GM12878 (cell line): ENCODE measurements at regions not wholly inside any gene's neighbourhood (a gene's known extent, or its start where the extent isn't known, plus 50 kb on each side); places are given as distances from the start of the nearest gene placed in this dataset.

Source experiments
- ATAC-seq: fragments of 200-7000 bp; cut with Tn5 transposase; 3 replicates; pipeline ENCODE4 v1.9.1; 2020; ENCODE audit warnings: mild to moderate bottlenecking, moderate library complexity
- BruUV-seq: library from RNA; stranded (reverse); fragments of 400-500 nt; replicated peaks from 2 replicates; lab custom pipeline; 2021; lab: Mats Ljungman, UMichigan
- CTCF ChIA-PET: fragments of 300-600 bp; sonication (Branson Sonifier 250); formaldehyde crosslinking; extraction: SDS; loops from one replicate; lab custom pipeline; 2021; ENCODE audit warnings: inconsistent platforms; lab: Yijun Ruan, JAX
- POLR2A ChIA-PET: fragments of 350-600 bp; formaldehyde crosslinking; extraction: SDS; loops from one replicate; lab custom pipeline; 2021; ENCODE audit warnings: inconsistent platforms; lab: Charles Lee
- RAD21 ChIA-PET: fragments of 300-600 bp; sonication (Branson Sonifier 250); formaldehyde crosslinking; loops from one replicate; lab custom pipeline; 2023; ENCODE audit warnings: antibody characterized with exemption; ENCODE audit not compliant: unreplicated experiment; lab: Charles Lee
- SMC1A ChIA-PET: fragments of 300-600 bp; sonication (Branson Sonifier 250); formaldehyde crosslinking; loops from one replicate; lab custom pipeline; 2023; ENCODE audit not compliant: unreplicated experiment, uncharacterized antibody; lab: Charles Lee
- DNase-seq: peaks from one replicate; pipeline ENCODE4 v3.0.0-alpha.2; 2011; ENCODE audit warnings: low read depth, low spot score
- FAIRE-seq: peaks from 3 replicates; lab custom pipeline; 2011; peaks lifted over from hg19 to GRCh38; lab: Jason Lieb, UNC
- H2AFZ ChIP-seq: 2 replicates; pipeline ENCODE4 v1.6.0; 2011; ENCODE audit warnings: low read depth, low read length, control low read depth; ENCODE audit not compliant: control insufficient read depth
- H3K27ac ChIP-seq: 2 replicates; pipeline ENCODE4 v1.5.1; 2011; ENCODE audit warnings: control low read depth; ENCODE audit not compliant: control insufficient read depth, insufficient read depth
- H3K27me3 ChIP-seq, 2 experiments: replicated peaks in 1 of 2; 2 replicates each; pipeline versions ENCODE4 v1.6.0 to v1.6.1; 2011; ENCODE audit warnings: low read length in 1 of 2; ENCODE audit not compliant: control insufficient read depth in 2 of 2, insufficient read depth in 2 of 2
- H3K36me3 ChIP-seq, 2 experiments: 2 replicates each; pipeline ENCODE4 v1.5.1; 2011; ENCODE audit warnings: low read length in 1 of 2; ENCODE audit not compliant: control insufficient read depth in 2 of 2, insufficient read depth in 2 of 2
- H3K4me1 ChIP-seq: 2 replicates; pipeline ENCODE4 v1.6.1; 2011; ENCODE audit warnings: mild to moderate bottlenecking, low read length, moderate library complexity, mixed read lengths; ENCODE audit not compliant: control insufficient read depth, insufficient read depth
- H3K4me2 ChIP-seq: 2 replicates; pipeline ENCODE4 v1.6.0; 2011; ENCODE audit warnings: control low read depth; ENCODE audit not compliant: control insufficient read depth, insufficient read depth
- H3K4me3 ChIP-seq: fragments of 200-600 bp; sonication (generic); 2 replicates; pipeline ENCODE4 v1.5.1; 2016
- H3K79me2 ChIP-seq: 2 replicates; pipeline ENCODE4 v1.6.0; 2011; ENCODE audit warnings: low read length; ENCODE audit not compliant: control insufficient read depth, insufficient read depth
- H3K9ac ChIP-seq: 2 replicates; pipeline ENCODE4 v1.8.0; 2011; ENCODE audit warnings: low read length, control low read depth, mixed read lengths; ENCODE audit not compliant: control insufficient read depth, insufficient read depth
- H3K9me3 ChIP-seq: replicated peaks from 3 replicates; pipeline ENCODE4 v1.5.1; 2011; ENCODE audit warnings: mild to moderate bottlenecking, low read length; ENCODE audit not compliant: control insufficient read depth, insufficient read depth
- H4K20me1 ChIP-seq: 2 replicates; pipeline ENCODE4 v1.6.0; 2011; ENCODE audit not compliant: control insufficient read depth, insufficient read depth
- ASH2L ChIP-seq: fragments of 300-600, 200-600 bp; sonication (generic); IDR thresholded peaks from 2 replicates; pipeline ENCODE4 v1.6.1; 2017; ENCODE audit warnings: low read depth, mild to moderate bottlenecking, borderline replicate concordance
- BACH1 ChIP-seq: fragments of 450-650 bp; IDR thresholded peaks from 2 replicates; pipeline ENCODE4 v1.6.1; 2017; ENCODE audit warnings: mild to moderate bottlenecking, borderline replicate concordance
- CTCF ChIP-seq, 3 experiments: IDR thresholded peaks in 2 of 3; conservative IDR thresholded peaks in 1 of 3; 2 replicates each; pipeline ENCODE4 v1.5.1; 2011; ENCODE audit warnings: low read depth in 3 of 3, low read length in 3 of 3, mild to moderate bottlenecking in 3 of 3, control low read depth in 2 of 3, moderate library complexity in 2 of 3, inconsistent platforms in 1 of 3, mixed read lengths in 1 of 3; ENCODE audit not compliant: control insufficient read depth in 2 of 3, insufficient read depth in 1 of 3; ENCODE audit errors: extremely low read depth in 1 of 3
- DPF2 ChIP-seq: fragments of 450-650 bp; IDR thresholded peaks from 2 replicates; pipeline ENCODE4 v1.6.1; 2017; ENCODE audit warnings: mild to moderate bottlenecking
- EZH2 ChIP-seq: IDR thresholded peaks from 2 replicates; pipeline ENCODE4 v1.6.1; 2012; ENCODE audit warnings: low read depth, mild to moderate bottlenecking, control low read depth, inconsistent platforms, low read length, borderline replicate concordance; ENCODE audit not compliant: control insufficient read depth
- NFIC ChIP-seq: IDR thresholded peaks from 2 replicates; pipeline ENCODE4 v1.6.1; 2012; ENCODE audit warnings: low read depth, mild to moderate bottlenecking, inconsistent platforms, low read length, moderate library complexity
- PAX5 ChIP-seq: IDR thresholded peaks from 2 replicates; pipeline ENCODE4 v1.6.1; 2011; ENCODE audit warnings: low read depth, low read length, borderline replicate concordance
- PKNOX1 ChIP-seq: fragments of 450-650 bp; IDR thresholded peaks from 2 replicates; pipeline ENCODE4 v1.6.1; 2016; ENCODE audit warnings: mild to moderate bottlenecking
- SMC3 ChIP-seq: IDR thresholded peaks from 2 replicates; pipeline ENCODE4 v1.6.1; 2011; ENCODE audit warnings: low read length, improper control_type of control experiment, borderline replicate concordance
- TBL1XR1 ChIP-seq: IDR thresholded peaks from 2 replicates; pipeline ENCODE4 v1.6.1; 2012; ENCODE audit warnings: low read depth, low read length, improper control_type of control experiment
- ZNF217 ChIP-seq: fragments of 450-650 bp; IDR thresholded peaks from 2 replicates; pipeline ENCODE4 v1.6.1; 2017; ENCODE audit warnings: antibody characterized with exemption, mild to moderate bottlenecking
- ZZZ3 ChIP-seq: IDR thresholded peaks from 2 replicates; pipeline ENCODE4 v1.6.1; 2011; ENCODE audit warnings: low read depth; ENCODE audit not compliant: control insufficient read depth, insufficient read length
- WGBS: methylation state at CpG from one replicate; pipeline ENCODE4 v1.1.6; 2016; ENCODE audit warnings: low lambda C conversion rate; ENCODE audit not compliant: insufficient replicate concordance, insufficient coverage; ENCODE audit errors: missing lambda C conversion rate; 5-methylcytosine and 5-hydroxymethylcytosine counted together
- in situ Hi-C: fragments of 300-500 bp; cut with MboI; formaldehyde crosslinking; loops from 9 replicates; pipeline ENCODE4 v1.14.3; 2018; ENCODE audit warnings: mixed read lengths
- intact Hi-C: fragments of 100-400 bp; cut with micrococcal nuclease; formaldehyde crosslinking; loops from one replicate; pipeline ENCODE4 v1.14.2; 2022; ENCODE audit not compliant: unreplicated experiment

GRCh38 chr2:177042311-177042710 lies 170.3 kb upstream of the HNRNPA3 start:
- no peak overlapping the region for H3K4me3 ChIP-seq
- H4K20me1 ChIP-seq: no peaks in the 10 kb centered on the region
- H2AFZ ChIP-seq: no peak overlapping the region
- BruUV-seq: no TSS peak
- ChIA-PET POLR2A (no interaction called here), CTCF (interaction anchor here (1.3 kb wide), 1 partner anchor 31 kb away, joined by 3 read pairs; no protein-coding TSS in a partner anchor), RAD21 (no interaction called here), SMC1A (no interaction called here)
- no peaks in the 10 kb centered on the region for H3K9me3 ChIP-seq
- H3K27me3 ChIP-seq: no peaks in the 10 kb centered on the region; a peak in 1 of 4 replicates
- no peaks in the 10 kb centered on the region for H3K4me1 ChIP-seq
- H3K79me2 ChIP-seq: no peaks in the 10 kb centered on the region
- WGBS: 15% methylated on average over 3 of the region's 3 CpGs
- intact Hi-C loops (no loop called here), in situ Hi-C loops (no loop called here)
- TF ChIP-seq CTCF (IDR thresholded peaks at IDR 0.05 in 2 of 3, conservative IDR thresholded peaks at IDR 0.05 in 1 of 3; ENCODE audit: control insufficient read depth in 2 of 3, extremely low read depth in 1 of 3, insufficient read depth in 1 of 3, low read depth in 3 of 3, low read length in 3 of 3): no peak
- TF ChIP-seq ASH2L: no peak
- TF ChIP-seq EZH2: no peak
- TF ChIP-seq, all 136 proteins: peak for 0
- Histone ChIP-seq H3K9ac (no peak overlapping the region), H3K36me3 (no peaks in the 10 kb centered on the region), H3K27ac (no peak overlapping the region), H3K4me2 (no peak overlapping the region)
- ATAC-seq: no peak
- no peak for DNase-seq
- no peak for FAIRE-seq

GRCh38 chr2:177044671-177045070 lies 167.9 kb upstream of the HNRNPA3 start:
- Histone ChIP-seq H3K27me3 (no peaks in the 10 kb centered on the region), H3K4me3 (no peak overlapping the region), H3K9me3 (no peaks in the 10 kb centered on the region; the same call in 2 of the 3 replicates), H3K79me2 (no peaks in the 10 kb centered on the region), H4K20me1 (no peaks in the 10 kb centered on the region), H3K9ac (no peak overlapping the region), H3K36me3 (no peaks in the 10 kb centered on the region), H3K4me2 (no peak overlapping the region), H2AFZ (no peak overlapping the region), H3K4me1 (no peaks in the 10 kb centered on the region), H3K27ac (no peak overlapping the region)
- intact Hi-C loops (no loop called here), in situ Hi-C loops (no loop called here)
- no TSS peak for BruUV-seq
- POLR2A ChIA-PET: interaction anchor here (0.6 to 1.1 kb wide), 2 partner anchors 9 to 20 kb away, joined by 4 read pairs; no protein-coding TSS in a partner anchor
- no peak for ATAC-seq
- WGBS: 3% methylated on average over 2 of the region's 2 CpGs
- RAD21 ChIA-PET: interaction anchor here (1.2 kb wide), 1 partner anchor 119 kb away, joined by 3 read pairs; no protein-coding TSS in a partner anchor
- TF ChIP-seq DPF2 (no peak), PKNOX1 (no peak), TBL1XR1 (no peak), ZZZ3 (no peak), NFIC (no peak), SMC3 (no peak), PAX5 (no peak), BACH1 (no peak), ZNF217 (no peak)
- no peak for FAIRE-seq
- CTCF ChIA-PET: interaction anchor here (0.9 to 1.8 kb wide), 2 partner anchors 9 to 14 kb away, joined by 3 to 4 read pairs; no protein-coding TSS in a partner anchor
- DNase-seq: no peak
- SMC1A ChIA-PET: interaction anchor here (0.6 to 1.9 kb wide), 3 partner anchors 17 to 57 kb away, joined by 3 to 5 read pairs (median 4); no protein-coding TSS in a partner anchor
